ENCODE measurements at regions not wholly inside any gene's neighbourhood (a gene's known extent, or its start where the extent isn't known, plus 50 kb on each side); places are given as distances from the start of the nearest gene placed in this dataset.
"Not testable (repeated sequence)": the region's sequence is repeated elsewhere in the genome, so short reads cannot be mapped to it uniquely, and the experiment has no call there.

DNA sequence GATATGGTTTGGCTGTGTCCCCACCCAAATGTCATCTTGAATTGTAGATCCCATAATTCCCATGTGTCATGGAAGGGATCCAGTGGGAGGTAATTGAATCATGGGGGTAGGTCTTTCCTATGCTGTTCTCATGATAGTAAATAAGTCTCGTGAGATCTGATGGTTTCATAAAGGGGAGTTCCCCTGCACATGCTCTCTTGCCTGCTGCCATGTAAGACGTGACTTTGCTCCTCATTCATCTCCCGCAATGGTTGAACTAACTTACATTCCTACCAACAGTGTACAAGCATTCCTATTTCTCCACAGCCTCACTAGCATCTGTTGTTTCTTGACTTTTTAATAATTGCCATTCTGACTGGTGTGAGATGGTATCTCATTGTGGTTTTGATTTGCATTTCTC lies 76.6 kb downstream of the SERINC2 start:
- TF ChIP-seq, protein P1, sequence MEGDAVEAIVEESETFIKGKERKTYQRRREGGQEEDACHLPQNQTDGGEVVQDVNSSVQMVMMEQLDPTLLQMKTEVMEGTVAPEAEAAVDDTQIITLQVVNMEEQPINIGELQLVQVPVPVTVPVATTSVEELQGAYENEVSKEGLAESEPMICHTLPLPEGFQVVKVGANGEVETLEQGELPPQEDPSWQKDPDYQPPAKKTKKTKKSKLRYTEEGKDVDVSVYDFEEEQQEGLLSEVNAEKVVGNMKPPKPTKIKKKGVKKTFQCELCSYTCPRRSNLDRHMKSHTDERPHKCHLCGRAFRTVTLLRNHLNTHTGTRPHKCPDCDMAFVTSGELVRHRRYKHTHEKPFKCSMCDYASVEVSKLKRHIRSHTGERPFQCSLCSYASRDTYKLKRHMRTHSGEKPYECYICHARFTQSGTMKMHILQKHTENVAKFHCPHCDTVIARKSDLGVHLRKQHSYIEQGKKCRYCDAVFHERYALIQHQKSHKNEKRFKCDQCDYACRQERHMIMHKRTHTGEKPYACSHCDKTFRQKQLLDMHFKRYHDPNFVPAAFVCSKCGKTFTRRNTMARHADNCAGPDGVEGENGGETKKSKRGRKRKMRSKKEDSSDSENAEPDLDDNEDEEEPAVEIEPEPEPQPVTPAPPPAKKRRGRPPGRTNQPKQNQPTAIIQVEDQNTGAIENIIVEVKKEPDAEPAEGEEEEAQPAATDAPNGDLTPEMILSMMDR (IDR thresholded peaks at IDR 0.05): not testable (repeated sequence)
- TF ChIP-seq POLR2A (IDR thresholded peaks at IDR 0.05): not testable (repeated sequence)

Measured in thyroid gland (tissue), 4 donors.